Ovary (tissue), 7 donors: ENCODE measurements at regions not wholly inside any gene's neighbourhood (a gene's known extent, or its start where the extent isn't known, plus 50 kb on each side); places are given as distances from the start of the nearest gene placed in this dataset.

Experiments used
- DNase-seq, 5 donors: peaks; one replicate each; pipeline ENCODE4 v3.0.0-alpha.2; 2019 to 2020
- H3K27ac ChIP-seq, 2 donors: fragments of 200-600 bp; one replicate each; pipeline versions ENCODE4 v1.5.1 to v1.8.0; 2019 to 2022
- H3K27me3 ChIP-seq: fragments of 200-600 bp; one replicate; pipeline ENCODE4 v1.8.0; 2022
- H3K36me3 ChIP-seq: fragments of 200-600 bp; sonication (generic); one replicate; pipeline ENCODE4 v1.5.1; 2019
- H3K4me1 ChIP-seq: one replicate; pipeline ENCODE4 v1.8.1; 2013; ENCODE audit warnings: mild to moderate bottlenecking, moderate library complexity; ENCODE audit not compliant: insufficient read depth
- H3K4me3 ChIP-seq: fragments of 200-600 bp; sonication (generic); one replicate; pipeline ENCODE4 v1.5.1; 2017
- H3K9me3 ChIP-seq, 2 donors: fragments of 200-600 bp in 1 of 2; sonication (generic) in 1 of 2; one replicate each; pipeline versions ENCODE4 v1.5.1 to v1.8.1; 2013 to 2019; ENCODE audit warnings: mild to moderate bottlenecking in 1 of 2, moderate library complexity in 1 of 2
- CTCF ChIP-seq, 3 donors: fragments of 450-650 bp in 2 of 3; fragments of 200-600 bp in 1 of 3; IDR thresholded peaks; one replicate each; pipeline versions ENCODE4 v1.5.1 to v1.8.0; 2016 to 2022; ENCODE audit warnings: antibody characterized with exemption in 3 of 3, mild to moderate bottlenecking in 1 of 3
- EP300 ChIP-seq: sonication (generic); formaldehyde crosslinking; IDR thresholded peaks from one replicate; pipeline ENCODE4 v1.6.1; 2017; ENCODE audit warnings: antibody characterized with exemption
- POLR2A ChIP-seq: fragments of 450-650 bp; IDR thresholded peaks from one replicate; pipeline ENCODE4 v1.6.1; 2017; ENCODE audit warnings: antibody characterized with exemption, mild to moderate bottlenecking, moderate library complexity
- WGBS, 3 donors: extraction: QIAGEN DNeasy Blood & Tissue Kit in 1 of 3; methylation state at CpG; one replicate each; pipeline versions ENCODE4 v1.1.5 to v1.1.7; 2013 to 2017; 5-methylcytosine and 5-hydroxymethylcytosine counted together
- intact Hi-C, 4 donors: fragments of 100-400 bp; cut with DNase I; formaldehyde crosslinking; loops; one replicate each; pipeline versions ENCODE4 v1.11.0 to v1.15.1; 2022 to 2023
- donor health status: DM: no; HTN: no; CAD: no; lungs with moderate emphysema.
- donor health status: DM: no; HTN: no; CAD: no.
- donor health status: Bipolar disorder and iron deficiency.
- donor health status: DM: no; HTN: no; CAD: no.
- donor health status: DM: yes; HTN: yes; CAD: no.

- peak in 3 of 5 donors; percentile 38 to 62 (median 47) for DNase-seq
- H3K27me3 ChIP-seq, result no peaks in the 10 kb centered on the region
- intact Hi-C loops, result loop anchor here in 1 of 4 donors (5.0 kb wide), 1 partner anchor 32 kb away; no protein-coding TSS in a partner anchor
- peak overlapping the region in 1 of 2 donors; percentile 83 for H3K27ac ChIP-seq
- WGBS, 3 donors, result 29 to 38% (median 34%) methylated on average over 13 of the region's 13 CpGs
- H3K4me3 ChIP-seq, result no peak overlapping the region
- H3K9me3 ChIP-seq, result no peaks in the 10 kb centered on the region
- TF ChIP-seq CTCF (IDR thresholded peaks at IDR 0.05) (no peak), EP300 (no peak), POLR2A (no peak)
- no peaks in the 10 kb centered on the region for H3K36me3 ChIP-seq
- H3K4me1 ChIP-seq, result peaks cover 12% of the 10 kb centered on the region
Measured at GRCh38 chr12:124654666-124655047, 87.2 kb upstream of the NCOR2 start.

GRCh38 chr12:124653169-124653931, 85.9 kb upstream of the NCOR2 start:
- Histone ChIP-seq H3K36me3 (no peaks in the 10 kb centered on the region), H3K9me3 (no peaks in the 10 kb centered on the region), H3K27ac (peak overlapping the region in 1 of 2 donors; percentile 60), H3K4me3 (no peak overlapping the region), H3K27me3 (no peaks in the 10 kb centered on the region), H3K4me1 (peaks cover 12% of the 10 kb centered on the region)
- DNase-seq, result peak in 2 of 5 donors; percentile 47
- 40 to 53% (median 50%) methylated on average over 19 of the region's 19 CpGs for WGBS, 3 donors
- intact Hi-C loops, result no loop called here
- TF ChIP-seq CTCF (IDR thresholded peaks at IDR 0.05), result no peak
- no peak for TF ChIP-seq EP300
- TF ChIP-seq POLR2A, result no peak

- WGBS, 3 donors, result 88 to 94% (median 88%) methylated on average over 8 to 9 of the region's 9 CpGs
- intact Hi-C loops, result no loop called here
- Histone ChIP-seq H3K4me1 (peaks cover 12% of the 10 kb centered on the region), H3K27ac (peak overlapping the region in 1 of 2 donors; percentile 60), H3K9me3 (no peaks in the 10 kb centered on the region), H3K4me3 (no peak overlapping the region), H3K27me3 (no peaks in the 10 kb centered on the region), H3K36me3 (no peaks in the 10 kb centered on the region)
- TF ChIP-seq EP300 (no peak), CTCF (IDR thresholded peaks at IDR 0.05) (no peak), POLR2A (no peak)
- peak in 1 of 5 donors; percentile 25 for DNase-seq
Measured at GRCh38 chr12:124652661-124653060, 85.2 kb upstream of the NCOR2 start.

- TF ChIP-seq EP300 (no peak), POLR2A (no peak), CTCF (IDR thresholded peaks at IDR 0.05) (no peak)
- Histone ChIP-seq H3K4me1 (peaks cover 11% of the 10 kb centered on the region), H3K4me3 (no peak overlapping the region), H3K27me3 (no peaks in the 10 kb centered on the region), H3K27ac (peak overlapping the region in 1 of 2 donors; percentile 9), H3K9me3 (no peaks in the 10 kb centered on the region), H3K36me3 (no peaks in the 10 kb centered on the region)
- WGBS, 3 donors, result 65 to 79% (median 73%) methylated on average over 10 of the region's 10 CpGs
- peak in 1 of 5 donors; percentile 31 for DNase-seq
- intact Hi-C loops, result no loop called here
Measured at GRCh38 chr12:124651516-124652273, 84.3 kb upstream of the NCOR2 start.
